Hepatic stellate cell (primary cell): ENCODE measurements at regions not wholly inside any gene's neighbourhood (a gene's known extent, or its start where the extent isn't known, plus 50 kb on each side); places are given as distances from the start of the nearest gene placed in this dataset.
"Not testable (repeated sequence)": the region's sequence is repeated elsewhere in the genome, so short reads cannot be mapped to it uniquely, and the experiment has no call there.

Source experiments
- DNase-seq: peaks from one replicate; pipeline ENCODE4 v3.0.0; 2011; ENCODE audit warnings: low spot score

GRCh38 chr13:31385540-31385939 is 185.8 kb downstream of the B3GLCT start:
- no peak for DNase-seq

GRCh38 chr13:31394506-31394905 is 194.7 kb downstream of the B3GLCT start:
- DNase-seq = no peak

GRCh38 chr13:31395090-31395489 is 195.3 kb downstream of the B3GLCT start:
- DNase-seq = no peak

- DNase-seq = no peak
Measured at GRCh38 chr13:31399690-31400089, 199.9 kb downstream of the B3GLCT start.

GRCh38 chr13:31403711-31404110 is 203.9 kb downstream of the B3GLCT start:
- not testable (repeated sequence) for DNase-seq

GRCh38 chr13:31408927-31409326 is 209.2 kb downstream of the B3GLCT start:
- DNase-seq = no peak

GRCh38 chr13:31409678-31410356 is 210.0 kb downstream of the B3GLCT start:
- DNase-seq = no peak

- no peak for DNase-seq
Measured at GRCh38 chr13:31413516-31413915, 213.7 kb downstream of the B3GLCT start.

- no peak for DNase-seq
Measured at GRCh38 chr13:31416066-31416465, 216.3 kb downstream of the B3GLCT start.

- DNase-seq = no peak
Measured at GRCh38 chr13:31418186-31418585, 218.4 kb downstream of the B3GLCT start.

- DNase-seq = no peak
Measured at GRCh38 chr13:31421756-31422155, 222.0 kb downstream of the B3GLCT start.

GRCh38 chr13:31424130-31424729 is 224.5 kb downstream of the B3GLCT start:
- DNase-seq = peak; percentile 80

GRCh38 chr13:31426395-31426794 is 226.6 kb downstream of the B3GLCT start:
- no peak for DNase-seq

- no peak for DNase-seq
Measured at GRCh38 chr13:31427151-31428100, 227.7 kb downstream of the B3GLCT start.

- DNase-seq = peak; percentile 42
Measured at GRCh38 chr13:31431722-31432137, 232.0 kb downstream of the B3GLCT start.

GRCh38 chr13:31433207-31433606 is 233.4 kb downstream of the B3GLCT start:
- DNase-seq = no peak

- no peak for DNase-seq
Measured at GRCh38 chr13:31433746-31434145, 234.0 kb downstream of the B3GLCT start.

GRCh38 chr13:31434613-31435012 is 234.8 kb downstream of the B3GLCT start:
- DNase-seq = no peak

- no peak for DNase-seq
Measured at GRCh38 chr13:31435536-31435935, 235.8 kb downstream of the B3GLCT start.

- DNase-seq = no peak
Measured at GRCh38 chr13:31436478-31436877, 236.7 kb downstream of the B3GLCT start.

- no peak for DNase-seq
Measured at GRCh38 chr13:31437975-31438374, 238.2 kb downstream of the B3GLCT start.

- DNase-seq = no peak
Measured at GRCh38 chr13:31440132-31440531, 240.4 kb downstream of the B3GLCT start.
